Esophagus squamous epithelium (tissue), 4 donors: ENCODE measurements at regions not wholly inside any gene's neighbourhood (a gene's known extent, or its start where the extent isn't known, plus 50 kb on each side); places are given as distances from the start of the nearest gene placed in this dataset.

Experiments
- CTCF ChIP-seq, 6 experiments: fragments of 450-650 bp in 4 of 6; fragments of 200-600 bp in 2 of 6; sonication (generic) in 2 of 6; IDR thresholded peaks; one replicate each; pipeline ENCODE4 v1.5.1; 2016 to 2019; ENCODE audit warnings: antibody characterized with exemption in 6 of 6, mild to moderate bottlenecking in 4 of 6, moderate library complexity in 4 of 6
- POLR2A ChIP-seq, 4 donors: fragments of 450-650 bp; IDR thresholded peaks; one replicate each; pipeline ENCODE4 v1.6.1; 2017; ENCODE audit warnings: antibody characterized with exemption in 4 of 4, mild to moderate bottlenecking in 4 of 4, moderate library complexity in 3 of 4

GRCh38 chr7:98691619-98692018 is 74.5 kb downstream of the NPTX2 start:
- no peak for TF ChIP-seq CTCF (IDR thresholded peaks at IDR 0.05)
- no peak for TF ChIP-seq POLR2A (IDR thresholded peaks at IDR 0.05)
